ENCODE measurements at regions not wholly inside any gene's neighbourhood (a gene's known extent, or its start where the extent isn't known, plus 50 kb on each side); places are given as distances from the start of the nearest gene placed in this dataset.

- peak; percentile 77 for DNase-seq
These were observed 115.0 kb upstream of the VEPH1 start for GRCh38 chr3:157618075-157618760.

- DNase-seq = no peak
These were observed 111.7 kb upstream of the VEPH1 start for GRCh38 chr3:157614896-157615295.

- no peak for DNase-seq
These were observed 108.4 kb upstream of the VEPH1 start for GRCh38 chr3:157611536-157612076.

DNA sequence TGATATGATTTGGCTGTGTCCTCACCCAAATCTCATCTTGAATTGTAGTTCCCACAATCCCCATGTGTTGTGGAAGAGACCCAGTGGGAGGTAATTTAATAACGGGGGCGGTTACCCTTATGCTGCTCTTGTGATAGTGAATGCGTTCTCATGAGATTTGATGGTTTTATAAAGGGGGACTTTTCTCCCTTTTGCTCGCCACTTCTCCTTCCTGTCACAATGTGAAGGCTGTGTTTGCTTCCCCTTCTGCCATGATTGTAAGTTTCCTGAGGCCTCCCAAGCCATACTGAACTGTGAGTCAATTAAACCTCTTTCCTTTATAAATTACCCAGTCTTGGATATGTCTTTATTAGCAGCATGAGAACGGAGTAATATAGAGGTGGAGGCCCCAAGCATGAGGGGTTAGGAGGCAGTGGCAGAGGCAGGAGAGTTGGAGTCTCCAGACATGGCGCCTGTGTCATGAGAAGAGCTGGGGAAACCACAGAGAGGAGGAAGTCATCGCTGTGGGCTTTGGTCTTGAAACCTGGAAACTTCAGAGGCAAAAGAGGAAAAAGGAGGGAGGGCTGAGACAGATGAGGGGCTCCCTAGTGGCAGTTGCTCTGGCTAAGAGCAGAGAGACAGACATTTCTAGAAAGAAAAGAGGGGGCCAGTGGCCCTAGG, 107.8 kb upstream of the VEPH1 start:
- no peak for DNase-seq

DNA sequence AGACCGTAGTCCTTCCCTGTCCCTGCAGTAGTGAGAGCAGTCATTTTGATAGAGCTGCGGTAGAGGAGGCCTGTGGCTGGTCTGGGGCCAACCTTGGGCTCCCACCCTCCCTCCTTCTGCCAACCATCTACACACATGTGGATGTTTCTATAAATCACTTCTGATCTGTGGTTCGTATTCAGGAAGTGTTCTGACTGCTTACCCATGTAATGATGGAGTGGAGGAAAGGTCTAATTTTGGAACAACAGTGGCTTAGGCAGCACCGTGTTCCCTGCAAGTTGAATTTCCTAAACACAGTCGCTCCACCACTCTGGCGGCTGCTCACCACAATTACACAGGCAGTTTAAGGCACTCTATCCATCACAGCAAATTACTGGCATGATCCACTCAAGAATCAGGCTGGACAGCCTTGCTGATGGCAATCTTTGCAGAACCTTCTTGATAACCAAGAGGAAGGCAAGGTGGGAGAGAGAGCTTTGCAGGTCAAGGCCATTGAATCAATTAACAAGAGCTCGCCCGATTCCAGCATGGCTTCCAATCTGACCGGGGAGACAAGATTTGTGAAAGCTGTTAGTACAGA, 104.7 kb upstream of the VEPH1 start:
- no peak for DNase-seq

GRCh38 chr3:157606852-157607197, 103.6 kb upstream of the VEPH1 start:
- DNase-seq = no peak

- DNase-seq = peak; percentile 88
These were observed 103.0 kb upstream of the VEPH1 start for GRCh38 chr3:157606011-157606851.

- no peak for DNase-seq
These were observed 102.1 kb upstream of the VEPH1 start for GRCh38 chr3:157605356-157605755.

DNA sequence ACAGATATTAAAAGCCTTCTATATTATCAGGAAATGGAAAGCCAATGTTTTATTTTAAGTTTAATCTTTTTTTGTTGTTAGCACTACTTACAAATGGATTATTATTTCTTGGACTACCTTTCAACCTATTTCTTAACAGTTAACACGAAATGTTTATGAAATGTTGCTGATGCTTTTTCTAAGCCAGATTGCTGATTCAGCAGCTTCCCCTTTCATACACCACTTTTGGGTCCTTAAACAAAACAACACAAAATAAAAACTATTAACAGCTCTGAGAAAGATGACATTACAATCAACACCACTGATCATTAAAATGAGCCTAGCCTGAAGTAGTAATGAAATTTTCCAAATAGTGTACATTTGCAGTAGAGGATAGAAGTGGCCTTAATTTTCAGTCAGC, 99.2 kb upstream of the VEPH1 start:
- DNase-seq = no peak

- no peak for DNase-seq
These were observed 92.0 kb upstream of the VEPH1 start for GRCh38 chr3:157595259-157595658.

- DNase-seq = no peak
These were observed 91.2 kb upstream of the VEPH1 start for GRCh38 chr3:157594413-157594812.

GRCh38 chr3:157592769-157593168, 89.6 kb upstream of the VEPH1 start:
- DNase-seq = no peak

DNA sequence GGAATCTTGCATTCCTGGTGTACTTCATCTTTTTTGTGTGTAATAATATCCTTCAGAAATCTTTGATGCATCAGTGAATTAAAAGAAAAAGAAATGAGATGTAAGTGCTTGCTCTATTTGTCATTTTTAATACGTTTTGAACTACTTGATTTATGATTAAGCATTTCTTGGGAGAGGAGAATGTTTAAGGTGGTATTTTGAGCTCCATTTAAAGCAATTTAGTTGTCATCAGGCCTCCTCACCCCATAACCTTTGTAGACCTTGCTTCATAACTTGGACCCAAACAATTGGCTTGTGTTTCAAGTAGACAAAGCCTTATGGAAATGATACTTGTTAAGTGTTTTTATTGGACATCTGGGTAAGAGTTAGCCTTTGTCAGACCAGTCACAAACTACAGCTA, 87.1 kb upstream of the VEPH1 start:
- DNase-seq = no peak

DNA sequence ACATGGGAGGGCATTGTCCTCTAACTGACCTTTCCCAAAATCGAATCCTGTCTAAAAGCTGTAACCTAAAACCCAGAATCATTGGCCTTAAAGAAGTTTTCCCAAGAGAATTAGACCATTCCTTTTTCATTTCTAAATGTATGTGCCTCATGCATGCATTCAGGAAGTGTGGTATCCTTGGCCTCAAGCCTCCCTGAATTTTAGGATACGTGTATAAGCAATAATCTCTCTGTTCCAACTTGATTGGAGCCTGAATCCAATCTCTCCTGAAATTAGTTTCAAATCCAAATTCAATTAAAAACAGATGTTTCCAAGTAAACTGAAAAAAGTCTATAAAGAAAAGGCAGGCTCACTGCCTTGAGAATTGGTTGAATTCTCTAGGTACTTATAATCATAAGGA, 86.0 kb upstream of the VEPH1 start:
- no peak for DNase-seq

DNA sequence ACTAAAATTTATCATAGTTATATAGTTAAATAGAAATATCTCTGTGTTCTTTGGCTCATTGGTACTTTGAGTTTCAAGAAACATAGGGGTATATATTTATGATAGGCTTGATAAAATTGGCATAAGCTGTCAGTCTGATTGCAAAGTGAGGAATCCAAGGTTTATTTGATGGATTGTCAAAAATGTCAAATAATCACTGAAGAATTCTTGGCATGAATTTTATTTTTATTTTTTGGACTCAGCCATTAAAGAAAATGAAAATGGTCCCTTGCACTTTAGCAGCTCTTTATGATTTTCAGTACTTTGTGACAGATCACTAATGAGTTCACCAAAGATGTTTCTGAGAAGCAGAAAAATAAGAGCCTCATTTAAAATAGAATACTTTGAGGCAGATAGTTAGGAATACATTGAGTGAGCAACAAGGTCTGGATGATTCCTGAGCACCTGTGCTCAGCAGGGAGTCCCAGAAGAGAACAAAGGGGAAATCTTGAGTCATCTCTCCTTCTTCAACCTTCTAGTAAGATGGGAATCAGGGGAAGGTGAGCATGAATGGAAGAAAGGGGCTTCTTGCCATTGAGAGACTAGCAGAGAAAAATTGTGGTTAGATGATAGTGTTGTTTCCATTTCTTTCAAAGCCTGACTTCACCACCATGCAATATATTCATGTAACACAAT, 85.3 kb upstream of the VEPH1 start:
- DNase-seq = no peak

DNA sequence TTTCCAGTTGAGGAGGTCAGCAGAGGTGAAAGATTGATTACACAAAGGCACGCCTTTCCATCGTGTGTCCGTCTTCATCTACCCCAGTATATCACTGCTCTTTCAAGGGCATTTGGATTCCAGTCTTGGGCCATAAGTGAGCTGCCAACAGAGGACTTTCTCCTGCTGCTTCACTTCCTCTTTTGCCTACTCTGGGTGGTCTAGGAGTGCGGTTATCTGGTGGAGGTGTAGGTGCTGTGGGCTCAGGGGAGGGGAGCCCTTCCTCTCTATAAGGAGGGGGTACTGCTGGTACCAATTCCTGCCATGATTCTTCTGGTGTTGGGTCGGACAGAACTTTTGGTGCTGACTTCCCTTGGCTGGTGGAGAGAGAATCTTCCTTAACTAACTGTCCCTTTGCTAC, 83.1 kb upstream of the VEPH1 start:
- no peak for DNase-seq

GRCh38 chr3:157585386-157585785, 82.2 kb upstream of the VEPH1 start:
- DNase-seq = no peak

DNA sequence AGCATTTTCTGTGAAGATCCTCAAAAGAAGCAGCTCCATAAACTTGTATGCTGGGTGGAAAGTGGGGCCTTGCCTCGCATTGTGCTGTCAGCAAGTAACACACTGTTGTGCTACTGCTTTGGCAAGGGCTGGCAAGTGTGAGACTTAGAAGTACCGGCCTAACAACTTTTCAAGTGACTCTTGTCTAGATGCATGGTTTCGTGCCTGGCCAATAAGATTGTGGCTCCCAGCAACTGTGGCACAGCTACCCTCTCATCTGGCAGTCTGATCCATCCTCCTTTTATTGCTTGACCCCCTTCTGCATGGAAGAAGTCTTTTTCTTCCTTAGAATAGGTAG, 79.4 kb upstream of the VEPH1 start:
- DNase-seq = no peak

DNA sequence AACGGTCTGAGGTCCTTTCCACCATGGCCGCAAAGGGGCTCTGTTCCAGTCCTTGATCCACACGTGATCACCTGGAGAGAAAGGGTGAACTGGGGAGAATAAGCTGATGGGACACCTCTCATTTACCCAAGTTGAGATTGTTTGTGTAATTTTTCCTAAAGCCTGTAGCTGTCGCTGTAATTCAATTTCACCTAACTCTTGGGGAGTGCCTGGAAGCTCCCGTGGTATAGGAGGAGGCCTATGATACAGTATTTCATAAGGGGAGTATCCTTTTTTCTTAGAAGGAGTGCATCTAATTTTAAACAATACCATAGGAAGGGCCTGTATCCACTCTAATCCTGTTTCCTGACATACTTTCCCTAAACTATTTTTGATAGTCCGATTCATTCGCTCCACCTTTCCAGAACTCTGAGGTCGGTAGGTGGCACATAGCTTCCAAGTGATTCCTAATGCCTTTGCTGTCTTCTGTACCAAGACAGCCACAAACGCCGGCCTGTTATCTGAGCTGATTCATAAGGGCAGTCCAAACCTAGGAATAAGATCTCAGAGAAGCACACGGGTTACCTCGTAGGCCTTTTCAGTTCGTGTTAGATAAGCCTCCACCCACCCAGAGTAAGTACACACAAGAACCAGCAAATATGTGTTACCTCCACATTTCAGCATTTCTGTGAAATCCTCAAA, 78.9 kb upstream of the VEPH1 start:
- DNase-seq = peak; percentile 8

GRCh38 chr3:157581371-157581770, 78.2 kb upstream of the VEPH1 start:
- DNase-seq = no peak

DNA sequence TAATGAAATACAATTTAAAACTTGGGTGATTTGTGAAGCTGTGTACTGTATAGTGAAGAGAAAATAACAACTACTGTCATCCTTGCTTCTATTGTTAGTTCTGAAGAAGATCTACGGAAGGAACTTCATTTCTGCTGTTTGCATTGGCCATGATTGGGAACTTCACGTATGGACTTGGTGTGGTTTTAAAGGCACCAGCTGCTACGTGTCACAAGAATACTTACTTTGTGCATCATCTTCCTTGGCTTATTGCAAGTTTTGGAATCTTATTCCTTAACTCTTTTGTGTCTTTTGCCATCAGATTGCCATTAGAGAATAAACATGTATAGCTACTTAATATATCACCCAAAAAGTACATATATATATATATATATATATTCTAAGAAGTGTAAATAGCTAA, 75.0 kb upstream of the VEPH1 start:
- no peak for DNase-seq

GRCh38 chr3:157574531-157574930, 71.3 kb upstream of the VEPH1 start:
- peak; percentile 66 for DNase-seq
